Esophagus squamous epithelium (tissue), 5 donors: ENCODE measurements at regions not wholly inside any gene's neighbourhood (a gene's known extent, or its start where the extent isn't known, plus 50 kb on each side); places are given as distances from the start of the nearest gene placed in this dataset.

Experiments used
- DNase-seq: peaks from one replicate; lab custom pipeline; 2025; lab: John Stamatoyannopoulos, UW
- H3K27ac ChIP-seq, 4 donors: fragments of 200-600 bp; sonication (generic); one replicate each; pipeline ENCODE4 v1.5.1; 2016 to 2019; ENCODE audit warnings: mild to moderate bottlenecking in 1 of 4
- H3K27me3 ChIP-seq, 4 donors: fragments of 200-600 bp; sonication (generic); 1 replicate in 3 of 4; 2 replicates in 1 of 4; pipeline versions ENCODE4 v1.5.1 to v1.6.0; 2017 to 2021; ENCODE audit warnings: antibody characterized with exemption in 1 of 4
- H3K36me3 ChIP-seq, 3 donors: fragments of 200-600 bp; sonication (generic); one replicate each; pipeline ENCODE4 v1.5.1; 2016 to 2019
- H3K4me1 ChIP-seq, 3 donors: fragments of 200-600 bp; sonication (generic); one replicate each; pipeline ENCODE4 v1.5.1; 2017 to 2019
- H3K4me3 ChIP-seq, 4 donors: fragments of 200-600 bp; sonication (generic); 1 replicate in 3 of 4; 2 replicates in 1 of 4; pipeline ENCODE4 v1.5.1; 2016 to 2019; ENCODE audit warnings: mild to moderate bottlenecking in 2 of 4, moderate library complexity in 1 of 4
- H3K9me3 ChIP-seq, 3 donors: fragments of 200-600 bp; sonication (generic); one replicate each; pipeline ENCODE4 v1.5.1; 2016 to 2019
- CTCF ChIP-seq, 6 experiments: fragments of 450-650 bp in 4 of 6; fragments of 200-600 bp in 2 of 6; sonication (generic) in 2 of 6; IDR thresholded peaks; one replicate each; pipeline ENCODE4 v1.5.1; 2016 to 2019; ENCODE audit warnings: antibody characterized with exemption in 6 of 6, mild to moderate bottlenecking in 4 of 6, moderate library complexity in 4 of 6
- POLR2A ChIP-seq, 4 donors: fragments of 450-650 bp; IDR thresholded peaks; one replicate each; pipeline ENCODE4 v1.6.1; 2017; ENCODE audit warnings: antibody characterized with exemption in 4 of 4, mild to moderate bottlenecking in 4 of 4, moderate library complexity in 3 of 4
- WGBS, 2 donors: methylation state at CpG; one replicate each; pipeline ENCODE4 v1.1.5; 2018; 5-methylcytosine and 5-hydroxymethylcytosine counted together
- intact Hi-C: fragments of 100-400 bp; cut with DNase I; formaldehyde crosslinking; loops from one replicate; pipeline ENCODE4 v1.15.0; 2022
- small RNA-seq, 4 donors: library from RNA; depleted of rRNA; stranded (forward); fragments of <200 nt; gene quantifications; one replicate each; pipeline ENCODE3, GENCODE V24; 2016
- donor health status: DM: yes; HTN: yes; CAD: no.

DNA sequence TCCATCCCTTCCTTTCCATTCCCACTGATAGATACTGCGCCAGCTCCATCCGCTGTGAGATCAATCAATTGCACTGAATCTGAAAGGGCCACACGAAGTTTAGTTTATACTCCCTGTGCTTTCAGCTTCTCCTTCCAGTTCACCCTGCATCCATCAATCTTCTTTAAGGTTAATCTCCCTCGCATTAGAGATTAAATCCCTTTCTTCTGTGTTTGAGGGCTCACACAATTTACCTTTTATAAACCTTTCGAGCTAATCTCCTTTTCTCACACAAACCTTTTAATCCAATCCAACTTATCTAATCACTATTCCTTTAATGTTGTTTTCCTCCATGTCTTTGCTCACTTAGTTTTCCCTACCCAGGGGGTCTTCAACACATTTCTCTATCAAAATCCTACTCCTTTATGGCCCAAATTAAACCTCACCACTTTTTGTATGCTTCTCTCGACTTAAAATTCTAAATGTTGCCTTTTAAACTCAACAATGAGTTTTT, 64.6 kb upstream of the HAPLN1 start:
- Histone ChIP-seq H3K4me1 (no peaks in the 10 kb centered on the region), H3K9me3 (no peaks in the 10 kb centered on the region), H3K4me3 (no peak overlapping the region), H3K27ac (no peak overlapping the region), H3K27me3 (no peaks in the 10 kb centered on the region), H3K36me3 (no peaks in the 10 kb centered on the region)
- TF ChIP-seq POLR2A (IDR thresholded peaks at IDR 0.05) (no peak), CTCF (IDR thresholded peaks at IDR 0.05) (no peak)
- intact Hi-C loops = no loop called here
- no peak for DNase-seq
- 38 to 50% methylated on average over 6 of the region's 6 CpGs for WGBS, 2 donors

DNA sequence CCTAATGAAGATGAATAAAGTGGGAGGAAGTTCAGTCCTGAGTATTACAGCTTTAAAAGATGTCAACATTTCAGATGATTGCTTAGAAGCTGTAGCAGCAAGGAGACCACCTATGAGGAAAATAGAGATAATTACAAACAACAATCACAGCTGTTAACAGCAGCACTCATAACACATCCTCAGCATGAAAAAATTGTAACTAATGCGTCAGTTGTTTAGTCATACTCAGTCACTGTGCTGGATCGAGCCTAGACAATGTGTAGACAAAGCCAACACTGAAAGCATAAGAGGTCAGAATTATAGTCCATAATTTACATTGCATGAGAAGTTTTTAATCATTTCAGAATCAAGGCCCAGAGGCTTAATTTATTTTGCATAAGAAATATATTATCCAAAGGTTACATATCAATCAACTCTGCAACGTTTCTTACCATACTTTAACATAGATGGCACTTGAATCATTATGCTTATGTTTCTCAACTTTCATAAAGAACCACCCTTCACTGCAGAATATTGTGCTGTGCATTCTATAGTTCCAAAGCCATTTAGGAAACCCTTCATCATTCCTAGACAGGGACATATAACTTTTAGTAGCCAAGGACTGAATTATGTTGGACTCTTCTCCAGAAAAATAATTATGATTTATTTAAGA, 60.2 kb upstream of the HAPLN1 start:
- Histone ChIP-seq H3K27ac (no peak overlapping the region), H3K9me3 (no peaks in the 10 kb centered on the region), H3K36me3 (no peaks in the 10 kb centered on the region), H3K27me3 (no peaks in the 10 kb centered on the region), H3K4me1 (no peaks in the 10 kb centered on the region), H3K4me3 (no peak overlapping the region)
- TF ChIP-seq POLR2A (IDR thresholded peaks at IDR 0.05) = no peak
- no peak for TF ChIP-seq CTCF (IDR thresholded peaks at IDR 0.05)
- no peak for DNase-seq
- 56 to 62% methylated on average over 3 of the region's 3 CpGs for WGBS, 2 donors
- intact Hi-C loops = no loop called here

DNA sequence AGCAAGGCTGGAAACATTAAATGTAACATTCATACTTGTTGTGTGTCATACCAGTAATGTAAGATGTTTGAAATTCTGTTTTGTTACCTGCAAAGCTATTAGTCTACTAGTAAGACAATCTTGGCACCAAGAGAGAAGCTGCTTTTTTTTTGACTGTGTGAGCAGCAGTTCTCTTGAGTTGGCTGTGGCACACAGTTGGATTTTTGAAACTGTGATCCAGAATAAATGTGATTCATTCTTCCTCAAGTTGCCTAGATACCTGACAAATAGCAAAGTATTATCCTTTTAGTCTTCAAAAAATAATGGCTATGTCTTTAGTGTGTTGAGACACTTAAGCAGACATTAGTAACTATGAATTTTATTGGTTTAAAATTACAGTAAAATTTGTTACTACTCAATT, 57.2 kb upstream of the HAPLN1 start:
- Histone ChIP-seq H3K27ac (no peak overlapping the region), H3K36me3 (no peaks in the 10 kb centered on the region), H3K27me3 (no peaks in the 10 kb centered on the region), H3K4me3 (no peak overlapping the region), H3K9me3 (no peaks in the 10 kb centered on the region), H3K4me1 (no peaks in the 10 kb centered on the region)
- DNase-seq = no peak
- intact Hi-C loops = no loop called here
- TF ChIP-seq POLR2A (IDR thresholded peaks at IDR 0.05) (no peak), CTCF (IDR thresholded peaks at IDR 0.05) (no peak)

DNA sequence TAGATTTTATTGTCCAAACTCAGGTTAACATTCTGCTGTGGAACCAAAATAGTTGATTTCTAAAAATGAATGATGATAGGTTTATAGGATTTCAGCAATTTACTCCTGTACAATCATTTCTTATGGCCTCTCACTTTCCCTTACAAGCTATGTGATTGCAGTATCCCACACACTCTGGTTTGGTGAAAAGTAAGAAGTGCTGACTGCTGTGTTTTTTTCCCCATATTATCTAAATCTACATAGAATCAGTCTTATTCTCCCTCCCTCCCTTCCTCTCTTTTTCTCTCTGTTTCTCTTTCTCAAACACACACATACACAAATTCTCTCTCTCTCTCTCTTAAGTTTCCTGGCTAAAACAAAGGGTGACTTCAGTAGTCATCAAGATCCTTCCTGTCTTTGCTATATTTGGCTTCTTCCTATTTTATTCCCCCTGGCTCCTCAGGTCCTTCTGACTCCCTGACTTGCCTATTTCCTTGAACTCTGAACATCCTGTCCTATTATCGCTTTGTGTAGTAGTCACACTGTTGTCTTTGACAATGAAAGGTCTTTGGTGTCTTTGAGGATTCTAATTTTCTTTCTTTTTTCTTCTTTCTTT, 55.9 kb upstream of the HAPLN1 start:
- H3K36me3 ChIP-seq = no peaks in the 10 kb centered on the region
- H3K27me3 ChIP-seq = no peaks in the 10 kb centered on the region
- no peak for DNase-seq
- WGBS, 2 donors = 53 to 89% methylated on average over 1 of the region's 1 CpG
- H3K27ac ChIP-seq = no peak overlapping the region
- TF ChIP-seq CTCF (IDR thresholded peaks at IDR 0.05) (no peak), POLR2A (IDR thresholded peaks at IDR 0.05) (no peak)
- no peak overlapping the region for H3K4me3 ChIP-seq
- H3K9me3 ChIP-seq = no peaks in the 10 kb centered on the region
- no peaks in the 10 kb centered on the region for H3K4me1 ChIP-seq
- intact Hi-C loops = no loop called here

Small RNA genes lying in the stretch of these regions (small RNA-seq; reads per million reads assigned to genes)
- 0 reads per million in 4 donors for gene RNU4-11P
